Umbilical cord (tissue), 1 donor: ENCODE measurements at regions not wholly inside any gene's neighbourhood (a gene's known extent, or its start where the extent isn't known, plus 50 kb on each side); places are given as distances from the start of the nearest gene placed in this dataset.
"Not testable (repeated sequence)": the region's sequence is repeated elsewhere in the genome, so short reads cannot be mapped to it uniquely, and the experiment has no call there.

Source experiments
- DNase-seq: peaks from one replicate; pipeline ENCODE4 v3.0.0-alpha.2; 2015; ENCODE audit warnings: low spot score

- no peak for DNase-seq
Measured at GRCh38 chr4:100340512-100341485, 150.5 kb upstream of the DDIT4L start.

GRCh38 chr4:100339870-100340269, 149.6 kb upstream of the DDIT4L start:
- no peak for DNase-seq

DNA sequence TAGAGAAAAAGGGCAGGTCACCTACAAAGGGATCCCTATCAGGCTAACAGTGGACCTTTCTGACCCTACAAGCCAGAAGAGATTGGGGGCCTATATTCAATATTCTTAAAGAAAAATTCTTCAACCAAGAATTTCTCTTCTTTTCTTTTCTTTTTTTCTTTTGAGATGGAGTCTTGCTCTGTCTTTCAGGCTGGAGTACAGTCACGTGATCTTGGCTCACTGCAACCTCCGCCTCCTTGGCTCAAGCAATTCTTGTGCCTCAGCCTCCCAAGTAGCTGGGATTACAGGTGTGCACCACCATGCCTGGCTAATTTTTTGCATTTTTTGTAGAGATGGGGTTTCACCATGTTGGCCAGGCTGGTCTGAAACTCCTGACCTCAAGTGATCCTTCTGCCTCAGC, 143.2 kb upstream of the DDIT4L start:
- not testable (repeated sequence) for DNase-seq

DNA sequence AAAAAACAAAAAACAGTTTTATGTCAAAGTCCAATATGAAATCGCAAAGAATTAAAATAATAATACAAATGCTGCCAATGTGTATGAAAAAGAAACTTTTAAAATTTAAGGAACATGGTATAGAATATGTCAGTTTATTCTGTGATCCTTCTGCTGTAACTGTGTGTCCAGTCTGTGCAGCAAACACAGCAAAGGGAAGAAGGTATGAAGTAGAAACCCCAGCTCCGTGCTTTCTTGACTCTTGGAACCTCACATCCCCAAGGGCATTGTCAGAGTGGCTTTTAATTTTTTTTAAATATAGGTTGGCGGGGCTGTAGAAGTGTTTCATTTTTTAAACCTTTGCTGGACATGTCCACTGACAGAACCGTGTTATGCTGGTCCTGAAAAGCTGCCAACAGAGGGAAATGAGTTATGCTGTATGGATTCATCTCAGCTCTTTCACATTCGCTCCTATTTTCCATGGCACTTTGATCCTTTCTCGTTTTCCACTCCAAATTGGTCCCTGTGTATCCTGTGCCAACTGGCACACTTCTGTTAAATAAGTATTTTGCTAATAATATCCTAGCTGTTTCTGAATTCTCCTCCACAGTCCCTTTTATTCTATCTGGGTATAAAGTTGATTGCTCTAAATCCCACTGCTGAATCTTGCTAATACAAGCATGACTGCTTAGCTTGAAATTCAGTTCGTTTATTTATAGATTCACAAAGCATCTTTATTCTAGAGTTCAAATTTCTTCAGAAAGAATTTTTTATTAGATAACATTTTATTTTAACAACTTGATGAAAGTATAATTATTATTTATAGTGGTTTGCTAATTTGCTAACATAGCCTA, 127.0 kb upstream of the DDIT4L start:
- DNase-seq = peak; percentile 38

- DNase-seq = peak; percentile 48
Measured at GRCh38 chr4:100314057-100314456, 123.8 kb upstream of the DDIT4L start.

GRCh38 chr4:100312615-100313350, 122.5 kb upstream of the DDIT4L start:
- DNase-seq = no peak

- no peak for DNase-seq
Measured at GRCh38 chr4:100311181-100311580, 120.9 kb upstream of the DDIT4L start.

DNA sequence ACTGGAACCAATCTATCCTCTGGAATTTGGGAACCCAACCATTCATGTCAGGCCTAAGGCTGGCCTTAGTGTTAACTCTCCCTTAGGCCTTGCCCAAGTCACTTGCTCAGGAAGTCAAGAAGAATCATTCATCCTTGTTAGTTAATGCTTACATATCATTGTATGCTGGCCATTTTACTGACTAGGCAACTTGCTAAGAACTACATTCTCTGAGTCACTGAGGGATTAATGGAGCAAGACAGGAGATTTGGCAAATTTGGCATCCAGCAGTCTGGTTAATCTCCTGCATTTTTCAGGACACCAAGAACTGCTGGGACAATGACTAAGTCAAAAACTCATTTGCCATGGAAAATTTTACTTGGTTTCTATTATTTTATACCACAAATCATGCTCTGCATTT, 115.8 kb upstream of the DDIT4L start:
- no peak for DNase-seq

DNA sequence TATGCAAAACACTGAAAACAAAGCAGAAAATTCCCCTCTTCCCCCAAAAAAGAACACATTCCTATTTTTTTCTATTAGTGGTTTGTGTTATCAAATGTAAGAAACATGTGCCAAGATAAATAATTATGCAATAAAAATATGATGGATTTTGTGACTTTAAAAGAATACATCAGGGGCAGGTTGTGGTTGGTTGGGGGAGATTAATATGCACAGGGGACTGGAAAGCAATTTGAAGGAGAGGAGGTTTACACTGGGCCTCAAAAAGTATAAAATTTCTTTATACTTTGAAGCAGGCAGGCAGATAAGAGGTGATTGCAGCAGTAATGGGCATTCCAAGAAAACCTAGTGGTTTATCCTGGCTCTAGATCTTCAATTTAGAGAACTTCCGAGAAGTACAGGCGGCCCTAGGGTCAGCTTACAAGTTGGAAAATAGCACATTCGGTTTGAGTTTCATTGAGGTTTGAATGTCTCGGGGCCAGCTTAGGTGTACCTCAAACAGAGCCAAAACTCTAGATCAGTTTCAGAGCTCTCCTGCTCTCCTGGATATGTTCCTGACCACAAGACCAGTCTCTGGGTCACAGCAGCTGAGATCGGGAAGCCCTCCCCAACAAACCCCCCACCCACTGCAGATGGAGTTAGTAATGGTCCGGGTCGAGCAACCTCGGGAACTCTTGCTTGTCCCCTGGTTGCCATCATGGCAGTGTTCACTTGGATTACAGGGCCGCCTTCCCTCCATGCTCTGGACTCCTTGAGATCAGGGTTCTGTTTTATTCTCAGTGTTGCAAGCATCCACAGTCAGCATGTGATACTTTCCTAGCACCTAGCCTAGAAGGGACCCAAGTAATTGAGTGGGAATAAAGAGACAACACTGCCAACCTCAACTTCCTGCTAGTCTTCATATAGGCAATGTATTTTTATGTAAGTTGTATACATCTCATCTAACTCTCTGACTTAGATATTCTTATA, 112.1 kb upstream of the DDIT4L start:
- peak; percentile 68 for DNase-seq

DNA sequence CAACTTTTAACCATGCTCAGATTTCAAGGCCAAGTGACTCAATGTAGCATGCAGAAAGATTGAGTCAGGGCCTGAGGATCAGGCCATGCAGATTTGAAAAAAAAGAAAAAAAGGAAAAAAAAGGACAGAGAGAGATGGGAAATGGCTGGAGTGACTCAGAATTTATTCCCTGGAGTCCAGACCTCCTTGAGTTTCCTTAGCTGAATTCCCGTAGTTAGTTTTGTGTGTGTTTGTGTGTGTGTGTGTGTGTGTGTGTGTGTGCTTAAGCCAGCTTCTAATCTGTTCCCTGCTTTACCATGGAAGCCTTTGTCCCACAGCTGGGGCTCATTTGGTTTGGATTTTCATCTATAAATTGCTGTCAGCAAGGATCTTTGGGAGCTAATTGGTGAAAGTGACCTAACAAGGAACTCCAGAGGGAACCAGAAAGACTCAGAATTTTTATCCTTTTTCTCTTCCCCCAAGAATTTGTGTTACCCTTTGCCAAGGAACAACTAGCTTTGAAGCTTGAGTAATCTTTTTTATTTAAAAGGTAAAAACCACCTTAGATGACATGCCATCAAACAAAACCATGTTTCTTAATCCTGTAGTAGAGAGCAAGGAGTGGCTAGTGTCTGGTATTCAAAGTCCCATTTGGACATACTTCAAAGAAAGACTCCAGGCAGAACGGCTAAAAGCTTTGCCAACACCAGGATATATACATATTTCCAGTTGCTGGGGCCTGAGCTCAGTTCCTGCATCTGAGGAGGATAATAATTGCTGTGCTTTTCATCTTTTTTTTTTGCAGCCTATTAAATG, 109.0 kb upstream of the DDIT4L start:
- DNase-seq = peak; percentile 88

DNA sequence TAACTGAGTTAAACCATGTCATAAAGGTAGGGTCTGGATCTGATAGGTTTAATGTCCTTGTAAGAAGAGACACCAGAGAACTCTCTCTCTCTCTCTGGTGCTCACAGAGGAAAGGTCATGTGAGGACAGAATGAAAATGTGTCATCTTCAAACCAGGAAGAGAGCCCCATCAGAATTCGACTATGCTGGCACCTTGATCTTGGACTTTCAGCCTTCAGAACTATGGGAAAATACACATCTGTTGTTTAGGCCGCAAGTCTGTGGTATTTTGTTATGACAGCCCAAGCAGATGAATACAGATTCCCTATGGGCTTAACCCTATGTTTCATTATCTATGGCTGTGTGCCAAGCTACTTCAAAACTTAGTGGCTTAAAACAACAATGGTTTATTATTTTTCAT, 105.5 kb upstream of the DDIT4L start:
- no peak for DNase-seq

GRCh38 chr4:100294356-100294755, 104.1 kb upstream of the DDIT4L start:
- no peak for DNase-seq

DNA sequence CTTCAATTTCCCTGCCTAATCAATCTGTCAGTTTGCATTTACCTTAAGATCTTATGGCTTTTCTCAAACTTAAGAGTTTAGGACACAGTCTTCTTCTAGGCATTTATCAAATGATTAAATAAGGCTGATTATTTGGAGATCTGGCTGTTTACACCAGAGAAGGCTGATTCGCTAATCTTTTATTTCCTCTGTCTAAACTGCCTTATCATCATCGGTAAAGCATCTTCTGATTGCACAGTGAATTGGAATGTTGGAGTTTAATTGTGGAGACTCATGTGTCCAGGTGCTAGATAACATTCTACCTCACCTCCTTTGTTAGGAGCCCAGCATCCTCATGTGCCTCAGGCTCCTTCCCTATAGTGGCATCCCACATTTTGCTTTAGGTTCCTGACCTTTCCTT, 100.3 kb upstream of the DDIT4L start:
- DNase-seq = no peak

DNA sequence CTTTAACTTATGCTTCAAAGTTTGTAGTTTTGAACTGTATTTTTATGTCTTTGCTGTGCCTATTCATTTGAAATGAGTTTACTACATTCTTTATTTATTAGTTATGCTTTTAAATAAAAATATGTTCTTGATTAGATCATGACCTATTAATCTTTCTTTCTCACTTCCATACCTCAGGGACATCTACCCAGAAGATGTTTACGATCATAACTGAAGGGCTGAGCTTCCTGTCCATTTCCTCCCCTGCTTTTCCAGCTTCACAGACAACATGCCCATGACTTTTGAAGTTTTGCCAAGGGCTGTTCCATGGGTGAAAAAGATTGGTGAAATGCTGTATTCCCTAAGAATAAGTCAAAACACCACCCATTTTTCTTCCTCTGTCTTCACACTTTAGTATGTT, 99.7 kb upstream of the DDIT4L start:
- DNase-seq = no peak

DNA sequence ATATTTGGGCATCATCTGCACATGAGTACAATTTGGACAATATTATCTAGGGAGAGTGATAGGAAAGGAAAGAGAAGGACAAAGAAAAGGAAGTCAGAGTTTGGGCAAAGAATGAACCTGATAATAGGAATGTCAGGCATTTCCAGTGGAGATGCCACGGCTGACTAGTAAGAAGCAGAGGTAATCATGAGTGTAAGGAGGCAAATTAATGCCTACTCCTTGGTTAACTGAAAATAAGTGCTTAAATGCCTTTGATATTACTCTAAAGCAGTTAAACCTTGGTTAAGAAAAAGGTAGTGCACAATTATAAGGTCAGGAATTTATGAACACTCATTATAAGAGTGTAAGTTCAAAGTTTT, 99.2 kb upstream of the DDIT4L start:
- DNase-seq = no peak

DNA sequence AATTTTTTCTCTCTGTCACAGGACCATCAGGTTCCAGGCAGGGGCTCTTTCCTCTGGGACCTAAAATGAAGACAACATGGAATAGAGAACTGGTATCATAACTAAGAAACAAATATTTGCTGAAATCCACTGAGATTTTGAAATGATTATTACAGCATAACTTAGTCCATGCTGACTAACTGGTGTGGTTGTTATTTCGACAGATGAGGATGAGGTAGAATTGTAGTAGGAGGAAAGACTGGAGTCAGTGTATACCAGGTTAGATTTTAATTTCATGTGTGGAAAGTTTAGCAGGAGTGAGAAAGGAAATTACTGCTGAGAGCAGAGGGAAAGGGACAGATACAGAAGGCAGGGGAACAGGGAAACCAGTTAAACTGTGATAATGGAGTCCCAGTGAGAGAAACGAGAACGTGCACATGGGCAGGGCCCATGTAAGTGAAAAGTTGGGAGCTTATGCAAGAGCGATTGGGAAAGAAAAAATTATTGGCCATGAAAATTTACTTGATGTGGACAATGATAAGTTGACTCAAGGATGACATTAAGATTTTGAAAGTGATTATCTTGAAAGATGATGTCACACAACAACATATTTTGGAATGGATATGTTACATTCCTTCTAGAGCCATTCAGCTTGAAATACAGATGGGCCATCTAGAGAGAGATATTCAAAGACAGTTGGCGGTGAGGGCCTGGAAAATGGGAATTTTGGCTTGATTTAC, 98.7 kb upstream of the DDIT4L start:
- DNase-seq = no peak

DNA sequence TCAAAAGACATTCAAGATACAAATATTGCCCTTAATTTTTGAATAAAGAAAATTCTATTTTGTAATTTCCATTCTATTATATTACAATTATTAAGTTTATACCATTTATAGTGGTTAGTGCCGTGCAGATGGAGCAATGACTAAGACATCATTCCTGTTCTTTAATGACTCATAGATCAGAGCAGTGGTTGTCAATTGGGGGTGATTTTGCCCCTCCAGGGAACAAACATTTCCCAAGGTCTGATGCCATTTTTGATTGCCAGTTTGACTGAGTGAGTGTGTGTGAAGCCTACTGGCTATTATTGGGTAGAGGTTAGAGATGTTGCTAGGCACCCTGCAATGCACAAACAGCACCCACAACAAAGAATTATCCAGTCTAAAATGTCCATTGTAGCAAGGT, 97.9 kb upstream of the DDIT4L start:
- DNase-seq = no peak

- DNase-seq = peak; percentile 23
Measured at GRCh38 chr4:100287534-100287933, 97.3 kb upstream of the DDIT4L start.

GRCh38 chr4:100286636-100287035, 96.4 kb upstream of the DDIT4L start:
- DNase-seq = no peak
